Motor neuron (in vitro differentiated cells): ENCODE measurements at regions not wholly inside any gene's neighbourhood (a gene's known extent, or its start where the extent isn't known, plus 50 kb on each side); places are given as distances from the start of the nearest gene placed in this dataset.
"Not testable (repeated sequence)": the region's sequence is repeated elsewhere in the genome, so short reads cannot be mapped to it uniquely, and the experiment has no call there.

Experiments
- ATAC-seq, 8 experiments: fragments of 200-7000 bp; cut with Tn5 transposase; replicated peaks in 6 of 8; 2 replicates each; pipeline ENCODE4 v1.8.0; 2021; ENCODE audit warnings: mild to moderate bottlenecking in 8 of 8, moderate library complexity in 8 of 8
- H3K27ac ChIP-seq, 2 donors: fragments of 250-450 bp; sonication (Bioruptor Pico); 2 replicates each; pipeline ENCODE4 v1.9.0; 2021; ENCODE audit warnings: antibody characterized with exemption in 2 of 2, mild to moderate bottlenecking in 2 of 2, moderate library complexity in 1 of 2
- H3K4me1 ChIP-seq, 2 donors: fragments of 250-450 bp; sonication (Bioruptor Pico); replicated peaks in 1 of 2; 2 replicates each; pipeline ENCODE4 v1.6.1; 2021; ENCODE audit warnings: antibody characterized with exemption in 2 of 2, mild to moderate bottlenecking in 2 of 2, moderate library complexity in 1 of 2
- H3K4me3 ChIP-seq, 5 donors: fragments of 250-450 bp; sonication (Bioruptor Pico); 2 replicates each; pipeline ENCODE4 v1.9.0; 2021; ENCODE audit warnings: antibody characterized with exemption in 5 of 5, mild to moderate bottlenecking in 5 of 5, moderate library complexity in 4 of 5
- WGBS, 10 experiments: fragments of 450-650 bp; shearing (Covaris generic); methylation state at CpG; one replicate each; pipeline ENCODE4 v1.0.0; 2022; 5-methylcytosine and 5-hydroxymethylcytosine counted together
- in situ Hi-C, 9 experiments: fragments of 400-800 bp; cut with MboI; loops; one replicate each; pipeline ENCODE4 v1.15.0; 2021; ENCODE audit warnings: low sequenced_read_pairs in 9 of 9, low pct_unique_long_range_greater_than_20kb in 2 of 9; ENCODE audit not compliant: unreplicated experiment in 9 of 9

GRCh38 chrX:130560544-130560943 lies 158.8 kb downstream of the RBMX2 start:
- in situ Hi-C loops, result loop anchor here in 1 of 9 experiments (25.0 kb wide), 1 partner anchor 352 kb away; the partner anchor contains the start of gene ENOX2
- no peak overlapping the region for H3K27ac ChIP-seq
- no peaks in the 10 kb centered on the region for H3K4me1 ChIP-seq
- WGBS, 10 experiments, result 75% methylated on average over 1 of the region's 5 CpGs; no CpG with 5 or more reads in 9 of the 10 experiments
- ATAC-seq, result no peak
- no peak overlapping the region for H3K4me3 ChIP-seq

- WGBS, 10 experiments, result 33 to 100% (median 86%) methylated on average over 1 of the region's 1 CpG; no CpG with 5 or more reads in 7 of the 10 experiments
- peak in 2 of 8 experiments; percentile 34 to 53 for ATAC-seq
- in situ Hi-C loops, result loop anchor here in 1 of 9 experiments (25.0 kb wide), 1 partner anchor 350 kb away; the partner anchor contains the start of gene ENOX2
- no peaks in the 10 kb centered on the region for H3K4me1 ChIP-seq
- H3K4me3 ChIP-seq, result no peak overlapping the region
- H3K27ac ChIP-seq, result no peak overlapping the region
These were observed 160.1 kb downstream of the RBMX2 start for GRCh38 chrX:130561930-130562329.

- no peak for ATAC-seq
- H3K4me1 ChIP-seq, result no peaks in the 10 kb centered on the region
- no peak overlapping the region for H3K4me3 ChIP-seq
- in situ Hi-C loops, result loop anchor here in 1 of 9 experiments (25.0 kb wide), 1 partner anchor 349 kb away; the partner anchor contains the start of gene ENOX2
- 50% methylated on average over 1 of the region's 2 CpGs; no CpG with 5 or more reads in 9 of the 10 experiments for WGBS, 10 experiments
- no peak overlapping the region for H3K27ac ChIP-seq
These were observed 161.7 kb downstream of the RBMX2 start for GRCh38 chrX:130563476-130563875.

- in situ Hi-C loops, result loop anchor here in 1 of 9 experiments (25.0 kb wide), 1 partner anchor 346 kb away; the partner anchor contains the start of gene ENOX2
- Histone ChIP-seq H3K27ac (no peak overlapping the region), H3K4me1 (no peaks in the 10 kb centered on the region), H3K4me3 (no peak overlapping the region)
- ATAC-seq, result peak in 2 of 8 experiments; percentile 35 to 39
- WGBS, 10 experiments, result 33 to 100% (median 64%) methylated on average over 1 to 4 of the region's 4 CpGs; no CpG with 5 or more reads in 6 of the 10 experiments
These were observed 164.4 kb downstream of the RBMX2 start for GRCh38 chrX:130566028-130566683.

GRCh38 chrX:130573030-130573429 lies 171.2 kb downstream of the RBMX2 start:
- in situ Hi-C loops, result loop anchor here in 1 of 9 experiments (25.0 kb wide), 1 partner anchor 339 kb away; the partner anchor contains the start of gene ENOX2
- not testable (repeated sequence) for ATAC-seq, H3K4me3 ChIP-seq, H3K27ac ChIP-seq, H3K4me1 ChIP-seq
- WGBS, 10 experiments, result no CpG with 5 or more reads among the region's 15 CpGs
